GM18519 (cell line): ENCODE measurements at regions not wholly inside any gene's neighbourhood (a gene's known extent, or its start where the extent isn't known, plus 50 kb on each side); places are given as distances from the start of the nearest gene placed in this dataset.
"Not testable (repeated sequence)": the region's sequence is repeated elsewhere in the genome, so short reads cannot be mapped to it uniquely, and the experiment has no call there.

Source experiments
- ATAC-seq: cut with Tn5 transposase; IDR thresholded peaks from one replicate; pipeline ENCODE4 v1.9.1; 2021; ENCODE audit warnings: mild to moderate bottlenecking, moderate library complexity; ENCODE audit not compliant: unreplicated experiment, low FRiP score

DNA sequence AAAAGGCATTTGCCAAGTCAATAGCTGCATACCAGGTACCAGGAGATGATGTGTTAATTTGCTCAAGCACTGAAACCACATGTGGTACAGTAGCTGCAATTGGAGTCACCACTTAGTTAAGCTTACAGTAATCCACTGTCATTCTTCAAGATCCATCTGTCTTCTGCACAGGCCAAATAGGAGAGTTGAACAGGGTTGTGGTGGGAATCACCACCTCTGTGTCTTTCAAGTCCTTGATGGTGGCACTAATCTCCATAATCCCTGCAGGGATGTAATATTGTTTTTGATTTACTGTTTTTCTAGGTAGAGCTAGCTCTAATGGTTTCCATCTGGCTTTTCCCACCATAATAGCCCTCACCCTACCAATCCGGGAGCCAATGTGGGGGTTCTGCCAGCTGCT is 91.9 kb downstream of the FCRL5 start:
- no peak for ATAC-seq

DNA sequence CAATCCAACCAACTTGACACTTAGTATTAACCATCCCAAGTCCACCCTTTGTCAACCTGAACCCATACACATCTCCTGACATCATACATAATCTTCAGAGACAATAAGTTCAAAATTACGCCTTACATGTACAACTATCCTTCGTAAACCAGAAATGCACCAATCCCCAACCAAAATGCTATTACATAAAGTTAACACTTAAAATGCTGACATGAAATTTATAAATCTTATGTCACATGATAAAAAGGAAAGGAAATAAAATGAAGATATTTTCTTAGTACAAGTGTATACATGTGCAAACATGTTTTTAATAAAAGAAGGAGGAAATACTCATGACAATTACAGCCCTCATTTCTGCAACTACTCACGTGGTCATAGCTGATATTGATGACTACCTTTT is 95.0 kb downstream of the FCRL5 start:
- no peak for ATAC-seq

DNA sequence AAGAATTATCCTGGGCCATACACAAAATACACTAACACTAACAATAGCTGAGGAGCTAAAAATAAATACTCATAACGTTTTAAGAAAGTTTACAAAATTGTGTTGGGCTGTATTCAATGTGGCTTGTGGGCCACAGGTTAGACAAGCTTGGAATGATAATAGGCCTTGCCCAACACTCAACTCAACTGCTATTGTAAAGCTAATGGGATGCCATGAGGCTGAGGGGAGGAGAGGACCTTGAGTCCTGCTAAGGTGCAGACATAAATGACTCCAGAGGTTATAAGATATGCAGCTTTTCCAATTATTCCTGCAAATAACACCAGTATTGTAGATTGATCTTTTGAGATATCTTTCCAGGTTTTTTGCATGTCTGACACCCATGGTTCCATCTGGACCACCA is 97.0 kb downstream of the FCRL5 start:
- no peak for ATAC-seq

DNA sequence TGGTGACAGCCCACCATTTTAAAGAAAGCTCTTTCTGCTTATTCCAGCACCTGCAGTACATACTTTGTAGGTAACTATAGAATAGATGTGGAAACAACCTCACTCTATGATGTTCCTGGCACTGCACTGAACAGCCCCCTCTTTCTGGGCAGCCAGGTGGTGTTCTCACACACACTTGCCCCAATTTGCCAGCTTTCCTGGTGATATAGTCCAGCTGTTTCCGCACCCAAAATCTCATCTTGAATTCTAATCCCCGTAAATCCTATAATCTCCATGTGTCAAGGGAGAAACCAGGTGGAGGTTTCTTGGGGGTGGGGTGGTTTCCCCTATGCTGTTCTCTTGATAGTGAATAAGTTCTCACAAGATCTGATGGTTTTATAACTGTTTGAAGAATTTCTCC is 102.2 kb downstream of the FCRL5 start:
- no peak for ATAC-seq

DNA sequence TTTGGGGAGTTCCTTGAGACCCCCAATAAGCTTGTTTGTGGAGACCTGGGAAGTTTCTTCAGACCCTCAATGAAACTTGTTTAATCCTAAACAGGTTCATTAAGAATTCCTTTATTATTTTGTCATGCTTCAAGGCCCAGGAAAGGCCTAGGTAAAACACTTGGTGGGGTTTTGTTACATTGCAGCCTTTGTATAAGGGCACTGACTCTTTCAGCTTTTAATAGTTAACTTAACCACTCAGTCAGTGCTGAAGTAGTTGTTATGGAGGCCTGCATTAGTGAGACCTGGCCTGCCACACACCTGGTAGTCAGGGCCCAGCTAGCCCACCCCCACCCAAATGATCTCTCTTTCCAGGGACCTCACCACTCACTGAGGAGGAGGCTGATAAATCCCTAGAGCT is 103.7 kb downstream of the FCRL5 start:
- no peak for ATAC-seq

DNA sequence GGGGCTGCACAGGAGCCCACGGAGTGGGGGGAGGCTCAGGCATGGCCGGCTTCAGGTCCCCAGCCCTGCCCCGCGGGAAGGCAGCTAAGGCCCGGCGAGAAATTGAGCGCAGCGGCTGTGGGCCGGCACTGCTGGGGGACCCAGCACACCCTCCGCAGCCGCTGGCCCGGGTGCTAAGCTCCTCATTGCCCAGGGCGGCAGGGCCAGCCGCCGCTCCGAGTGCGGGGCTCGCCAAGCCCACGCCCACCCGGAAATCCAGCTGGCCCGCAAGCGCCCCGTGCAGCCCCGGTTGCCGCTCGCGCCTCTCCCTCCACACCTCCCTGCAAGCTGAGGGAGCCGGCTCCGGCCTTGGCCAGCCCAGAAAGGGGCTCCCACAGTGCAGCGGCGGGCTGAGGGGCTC is 106.0 kb downstream of the FCRL5 start:
- not testable (repeated sequence) for ATAC-seq

DNA sequence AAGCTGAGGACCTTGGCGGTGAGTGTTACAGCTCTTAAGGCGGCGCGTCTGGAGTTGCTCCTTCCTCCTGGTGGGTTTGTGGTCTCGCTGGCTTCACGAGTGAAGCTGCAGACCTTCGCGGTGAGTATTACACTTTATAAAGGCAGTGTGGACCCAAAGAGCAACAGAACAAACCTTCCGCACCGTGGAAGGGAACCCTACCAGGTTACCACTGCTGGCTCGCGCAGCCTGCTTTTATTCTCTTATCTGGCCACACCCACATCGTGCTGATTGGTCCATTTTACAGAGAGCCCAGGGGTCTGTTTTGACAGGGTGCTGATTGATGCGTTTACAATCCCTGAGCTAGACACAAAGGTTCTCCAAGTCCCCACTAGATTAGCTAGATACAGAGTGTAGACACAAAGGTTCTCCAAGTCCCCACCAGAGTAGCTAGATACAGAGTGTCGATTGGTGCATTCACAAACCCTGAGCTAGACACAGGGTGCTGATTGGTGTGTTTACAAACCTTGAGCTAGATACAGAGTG is 106.6 kb downstream of the FCRL5 start:
- not testable (repeated sequence) for ATAC-seq

DNA sequence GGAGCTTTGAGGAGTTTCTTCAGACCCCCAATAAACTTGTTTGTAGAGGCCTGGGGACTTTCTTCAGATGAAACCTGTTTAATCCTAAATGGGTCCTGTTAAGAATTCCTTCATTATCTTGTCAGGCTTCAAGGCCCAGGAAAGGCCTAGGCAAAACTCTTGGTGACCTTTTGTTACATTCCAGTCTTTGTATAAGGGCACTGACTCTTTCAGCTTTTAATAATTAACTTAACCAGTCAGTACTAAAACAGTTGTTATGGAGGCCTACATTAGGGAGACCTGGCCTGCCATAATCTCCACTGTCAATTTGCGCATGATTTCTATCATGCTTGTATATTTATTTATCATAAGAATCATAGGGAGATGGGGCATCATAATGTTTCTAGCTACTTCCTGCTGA is 110.2 kb downstream of the FCRL5 start:
- no peak for ATAC-seq

DNA sequence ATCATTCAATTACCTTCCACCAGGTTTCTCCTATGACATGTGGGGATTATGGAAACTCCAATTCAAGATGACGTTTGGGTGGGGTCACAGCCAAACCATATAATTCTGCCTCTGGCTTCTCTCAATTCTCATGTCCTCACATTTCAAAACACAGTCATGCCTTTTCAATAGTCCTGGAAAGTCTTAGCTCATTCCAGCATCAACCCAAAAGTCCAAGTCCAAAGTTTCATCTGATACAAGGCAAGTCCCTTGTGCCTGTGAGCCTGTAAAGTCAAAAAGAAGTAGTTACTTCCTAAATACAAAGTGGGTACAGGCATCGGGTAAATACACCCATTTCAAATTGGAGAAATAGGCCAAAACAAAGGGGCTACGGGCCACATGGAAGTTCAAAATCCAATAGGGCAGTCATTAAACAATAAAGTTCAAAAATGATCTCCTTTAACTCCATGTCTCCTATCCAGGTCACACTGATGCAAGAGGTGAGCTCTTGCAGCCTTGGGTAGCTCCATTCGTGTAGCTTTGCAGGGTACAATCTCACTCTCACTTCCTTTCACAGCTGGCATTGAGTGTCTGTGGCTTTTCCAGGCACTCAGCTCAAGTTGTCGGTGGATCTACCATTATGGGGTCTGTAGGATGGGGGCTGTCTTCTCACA is 112.9 kb downstream of the FCRL5 start:
- ATAC-seq: no peak

DNA sequence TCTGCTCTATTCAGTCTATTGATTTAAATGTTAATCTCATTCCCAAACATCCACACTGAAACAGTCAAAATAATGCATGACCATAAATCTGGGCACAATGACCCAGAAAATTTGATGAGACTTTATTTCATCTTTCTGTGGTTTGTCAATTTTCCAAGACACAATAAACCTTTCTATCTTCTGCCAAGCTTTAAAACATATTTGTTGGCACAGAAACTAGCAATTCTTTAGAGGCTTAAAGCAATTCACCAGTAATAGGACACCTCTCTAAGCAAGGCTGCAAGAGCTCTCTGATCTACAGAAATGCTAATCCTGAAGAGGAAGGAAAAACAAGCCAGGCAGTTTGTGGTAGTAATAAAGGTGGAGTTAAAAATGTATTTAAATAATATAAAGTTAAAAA is 113.7 kb downstream of the FCRL5 start:
- no peak for ATAC-seq

DNA sequence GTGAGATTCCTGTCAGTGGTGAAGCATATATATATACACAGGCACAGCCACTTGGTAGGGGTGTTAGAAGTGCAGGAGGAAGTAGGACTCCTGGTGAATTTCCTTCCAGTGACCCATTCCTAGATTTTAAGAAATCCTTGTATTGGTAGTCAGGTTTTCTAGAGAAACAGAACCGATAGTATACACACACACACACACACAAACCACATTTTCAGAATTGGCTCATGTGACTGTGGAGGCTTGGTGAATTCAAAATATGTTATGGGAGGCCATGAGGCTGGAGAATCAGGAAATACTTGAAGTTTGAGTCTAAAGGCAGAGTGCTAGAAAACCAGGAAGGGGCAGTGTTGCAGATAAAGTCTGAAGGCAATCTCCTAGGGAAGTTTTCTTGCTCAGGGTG is 114.2 kb downstream of the FCRL5 start:
- ATAC-seq: no peak

DNA sequence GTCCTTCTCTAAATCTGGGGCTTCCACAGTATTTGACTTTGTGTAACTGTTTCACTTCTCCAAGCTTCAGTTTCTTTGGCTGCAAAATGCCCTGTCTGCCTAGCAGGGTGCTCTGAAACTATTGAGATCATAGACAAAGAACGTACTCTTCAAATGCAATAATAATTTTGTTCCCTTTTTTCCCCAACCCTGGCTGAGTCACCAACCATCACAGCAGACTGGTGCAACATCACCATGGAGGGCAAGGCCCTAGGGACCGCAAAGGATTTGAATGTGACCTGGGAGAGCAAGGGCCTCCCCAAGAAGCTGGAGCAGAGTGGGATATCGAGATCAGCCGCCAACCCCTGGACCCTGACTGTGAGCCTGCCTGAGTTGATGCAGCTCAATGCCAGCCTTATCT is 115.0 kb downstream of the FCRL5 start:
- ATAC-seq: no peak

DNA sequence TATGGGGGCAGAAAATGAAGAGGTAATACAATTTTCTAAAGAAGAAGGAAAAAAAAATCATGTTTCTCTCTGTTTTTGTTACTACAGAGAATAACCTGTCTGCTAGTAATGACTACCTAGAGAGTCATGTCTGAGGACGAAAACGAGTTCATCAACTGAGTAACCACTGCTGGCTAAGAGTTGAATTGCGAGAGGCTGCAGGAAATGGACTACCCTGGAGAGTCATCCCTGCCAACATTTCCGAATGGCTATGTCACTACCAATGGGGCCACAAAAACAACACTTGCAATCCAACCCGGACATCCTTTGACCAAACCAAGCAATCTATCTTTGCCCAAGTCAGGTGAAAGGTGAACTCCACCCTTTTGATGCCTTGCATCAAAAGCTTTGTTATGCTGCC is 120.6 kb downstream of the FCRL5 start:
- ATAC-seq: no peak

DNA sequence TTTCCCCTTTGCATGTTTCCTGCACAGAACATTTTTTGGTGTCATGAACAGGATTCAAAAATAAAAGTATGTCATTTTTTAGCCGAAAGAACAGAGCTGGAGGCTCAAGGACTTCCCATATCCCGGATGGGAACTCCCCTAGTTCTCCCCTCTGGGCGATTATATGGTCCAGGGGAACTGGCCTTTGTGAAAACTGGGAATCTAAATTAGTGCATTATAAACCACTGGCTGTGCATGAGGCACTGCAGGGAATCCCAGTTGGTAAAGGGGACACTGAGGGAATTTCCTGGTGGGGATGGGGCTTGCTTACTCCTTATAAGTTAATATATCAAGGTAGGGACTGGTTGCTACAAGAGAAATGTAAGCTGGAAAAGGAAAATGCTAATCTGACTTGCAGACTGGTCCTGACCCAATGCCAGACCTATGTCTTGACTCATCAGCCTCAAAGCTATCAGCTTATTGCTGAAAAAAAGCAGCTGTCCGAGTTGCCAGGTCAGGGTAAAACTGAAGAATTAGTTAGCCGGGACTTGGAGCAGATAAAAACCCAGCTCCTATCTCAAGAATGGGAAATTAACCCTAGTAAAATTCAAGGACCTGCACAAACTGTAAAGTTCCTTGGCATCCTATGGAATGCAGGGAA is 122.6 kb downstream of the FCRL5 start:
- ATAC-seq: no peak

DNA sequence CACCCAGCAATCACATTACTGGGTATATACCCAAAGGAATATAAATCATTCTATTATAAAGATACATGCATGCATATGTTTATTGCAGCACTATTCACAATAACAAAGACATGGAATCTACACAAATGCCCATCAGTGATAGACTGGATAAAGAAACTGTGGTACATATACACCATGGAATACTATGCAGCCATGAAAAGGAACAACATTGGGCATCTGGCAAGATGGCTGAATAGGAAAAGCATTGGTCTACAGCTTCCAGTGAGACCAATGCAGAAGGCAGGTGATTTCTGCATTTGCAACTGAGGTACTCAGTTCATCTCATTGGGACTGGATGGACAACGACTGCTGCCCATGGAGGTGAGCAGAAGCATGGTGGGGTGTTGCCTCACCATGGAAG is 128.6 kb downstream of the FCRL5 start:
- ATAC-seq: not testable (repeated sequence)

DNA sequence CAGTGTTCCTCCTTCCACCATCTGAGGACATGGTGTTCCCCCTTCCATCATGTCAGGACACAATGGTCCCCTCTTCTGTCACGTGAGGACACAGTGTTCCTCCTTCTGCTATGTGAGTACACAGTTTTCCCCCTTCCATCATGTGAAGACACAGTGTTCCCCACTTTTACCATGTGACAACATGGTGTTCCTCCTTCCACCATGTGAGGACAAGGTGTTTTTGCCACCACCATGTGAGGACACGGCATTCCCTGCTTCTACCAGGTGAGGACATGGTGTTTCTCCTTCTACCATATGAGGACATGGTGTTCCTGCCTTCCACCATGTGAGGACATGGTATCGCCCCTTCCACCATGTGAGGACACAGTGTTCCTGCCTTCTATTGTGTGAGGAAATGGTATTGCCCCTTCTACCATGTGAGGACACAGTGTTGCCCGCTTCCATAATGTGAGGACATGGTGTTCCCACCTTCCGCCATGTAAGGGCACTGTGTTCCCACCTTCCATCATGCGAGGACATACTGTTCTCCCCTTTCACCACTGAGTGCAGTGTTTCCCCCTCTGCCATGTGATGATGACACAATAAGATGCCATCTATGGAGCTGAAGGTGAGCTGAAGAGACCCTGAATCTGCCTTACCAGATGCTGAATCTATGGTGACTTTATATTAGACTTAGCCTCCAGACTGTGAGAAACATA is 132.3 kb downstream of the FCRL5 start:
- no peak for ATAC-seq

DNA sequence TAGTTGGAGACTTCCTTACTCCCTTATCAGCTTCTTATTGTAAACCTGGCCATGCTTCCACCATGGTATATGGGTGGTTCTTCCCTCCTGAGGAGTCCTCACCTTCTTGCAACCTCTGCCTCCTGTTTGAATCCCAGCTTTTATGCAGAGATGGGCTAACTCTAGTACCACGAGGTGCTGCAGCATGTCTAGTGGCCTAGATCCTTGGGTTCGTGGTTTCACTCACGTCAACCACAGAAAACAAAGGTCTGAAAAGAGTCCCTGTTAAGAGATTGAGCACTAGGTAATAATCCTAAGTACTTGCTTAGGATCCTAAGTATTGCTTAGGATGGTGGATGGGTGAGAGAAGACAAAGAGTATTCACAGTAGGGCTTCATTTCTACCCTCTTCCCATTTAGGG is 133.7 kb downstream of the FCRL5 start:
- ATAC-seq: no peak

DNA sequence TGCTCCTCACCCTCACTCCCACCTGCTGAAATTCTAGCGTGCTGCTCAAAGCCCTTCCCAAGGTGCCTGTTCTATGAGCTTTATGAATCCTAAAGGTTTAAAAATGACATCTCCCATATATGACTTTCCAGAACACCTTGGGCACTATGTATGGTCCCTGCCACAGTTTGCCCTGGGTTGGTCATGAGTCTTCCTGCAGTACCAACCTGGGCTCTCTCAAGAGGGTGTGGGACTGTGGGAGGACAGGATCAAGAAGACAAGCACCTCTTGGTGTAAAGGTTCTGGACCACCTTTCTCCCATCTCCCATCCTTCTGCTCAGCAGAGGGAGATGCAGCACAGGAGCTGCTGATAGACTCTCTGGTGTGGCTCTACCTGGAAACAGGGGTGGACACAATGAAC is 134.1 kb downstream of the FCRL5 start:
- ATAC-seq: no peak

DNA sequence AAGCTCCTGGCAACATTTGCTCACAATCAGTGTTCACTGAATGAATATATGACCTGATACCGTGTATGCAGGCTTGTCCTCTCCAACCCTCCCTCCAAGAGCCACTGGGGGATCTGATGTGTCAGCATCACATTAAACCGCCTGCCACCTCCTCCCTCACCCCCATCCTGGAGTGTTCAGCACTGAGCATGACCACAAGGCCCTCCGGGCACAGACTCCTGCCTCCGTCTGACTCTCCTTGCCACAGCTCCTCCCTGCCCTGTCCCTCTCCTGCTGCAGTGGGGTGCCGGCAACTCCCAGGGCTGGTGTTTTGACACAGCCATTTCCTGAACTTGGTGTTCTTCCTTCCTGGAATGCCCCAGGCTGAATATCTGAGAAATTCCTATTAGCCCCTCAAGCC is 136.7 kb downstream of the FCRL5 start:
- no peak for ATAC-seq

DNA sequence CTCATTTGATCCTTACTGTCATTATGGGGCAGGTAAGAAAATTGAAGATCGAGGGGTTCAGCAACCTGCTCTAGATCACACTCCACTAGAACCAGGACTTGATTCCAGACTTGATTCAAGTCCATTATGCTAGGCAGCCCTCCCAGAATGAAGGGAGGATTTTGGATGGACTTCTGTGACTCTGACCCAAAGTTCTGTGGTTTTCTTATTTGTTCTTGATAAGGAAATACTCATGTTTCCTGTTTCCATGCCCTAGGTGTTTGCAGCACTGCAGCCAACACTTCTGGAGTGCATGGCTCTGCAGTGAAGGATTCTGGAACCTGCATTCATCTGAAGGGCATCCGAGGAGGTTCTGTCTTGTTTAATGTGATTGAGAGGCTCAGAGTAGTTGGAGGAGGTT is 140.0 kb downstream of the FCRL5 start:
- no peak for ATAC-seq

DNA sequence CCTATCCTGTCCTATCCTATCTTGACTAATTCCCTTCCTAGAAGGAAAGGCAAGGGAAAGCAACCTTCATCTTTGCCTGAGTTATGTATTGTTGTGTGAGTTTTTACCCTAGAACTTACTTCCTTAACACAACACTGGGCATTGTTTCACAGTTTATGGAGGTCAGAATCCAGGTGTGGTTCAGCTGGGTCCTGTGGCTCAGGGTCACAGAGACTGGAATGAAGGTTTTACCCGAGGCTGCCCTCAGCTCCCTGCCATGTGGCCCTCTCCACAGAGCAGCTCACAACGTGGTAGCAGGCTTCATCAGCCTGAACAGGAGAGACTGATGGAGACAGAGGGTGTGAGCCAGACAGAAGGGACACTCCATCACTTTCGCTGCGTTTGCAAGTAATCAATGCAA is 140.5 kb downstream of the FCRL5 start:
- ATAC-seq: no peak

DNA sequence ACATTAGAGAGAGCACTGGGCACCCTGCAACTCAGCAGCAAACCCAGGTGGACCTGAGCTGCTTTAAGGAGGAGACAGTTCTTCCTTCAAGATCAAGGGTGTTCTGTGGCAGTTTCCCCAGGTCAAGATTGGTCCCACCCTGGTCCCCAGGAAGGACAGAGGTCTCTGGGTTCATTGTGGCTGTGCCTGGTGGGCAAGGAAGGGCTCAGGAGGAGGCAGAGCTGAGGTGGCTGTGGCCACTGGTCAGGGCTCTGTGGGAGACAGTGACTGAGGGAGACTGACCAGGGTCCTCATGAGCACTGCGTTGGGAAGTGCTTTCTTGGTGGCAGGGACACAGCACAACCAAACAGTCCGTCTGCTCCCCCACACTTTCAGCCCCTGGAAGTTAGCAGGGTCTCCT is 141.3 kb downstream of the FCRL5 start:
- ATAC-seq: no peak
